Calu3 (cell line): ENCODE measurements at regions not wholly inside any gene's neighbourhood (a gene's known extent, or its start where the extent isn't known, plus 50 kb on each side); places are given as distances from the start of the nearest gene placed in this dataset.

Experiments used
- BruUV-seq: library from RNA; stranded (reverse); fragments of 400-500 nt; replicated peaks from 2 replicates; lab custom pipeline; 2021; lab: Mats Ljungman, UMichigan
- CTCF ChIA-PET: fragments of 300-600 bp; sonication (Branson Sonifier 250); formaldehyde crosslinking; loops from one replicate; lab custom pipeline; 2022; ENCODE audit warnings: antibody characterized with exemption; lab: Charles Lee
- DNase-seq: peaks from one replicate; pipeline ENCODE4 v3.0.0; 2022
- H3K27ac Mint-ChIP-seq: one replicate; pipeline ENCODE4 v1.8.0; 2022; ENCODE audit warnings: mixed read lengths; ENCODE audit not compliant: unreplicated experiment
- H3K27me3 Mint-ChIP-seq: one replicate; pipeline ENCODE4 v1.8.0; 2022; ENCODE audit warnings: mixed read lengths; ENCODE audit not compliant: unreplicated experiment
- H3K36me3 Mint-ChIP-seq: one replicate; pipeline ENCODE4 v1.8.0; 2022; ENCODE audit warnings: mild to moderate bottlenecking, moderate library complexity, mixed read lengths; ENCODE audit not compliant: insufficient read depth, unreplicated experiment
- H3K4me1 Mint-ChIP-seq: one replicate; pipeline ENCODE4 v1.8.0; 2022; ENCODE audit warnings: mild to moderate bottlenecking, low read depth, mixed read lengths; ENCODE audit not compliant: unreplicated experiment
- H3K4me3 Mint-ChIP-seq: one replicate; pipeline ENCODE4 v1.8.0; 2022; ENCODE audit warnings: mild to moderate bottlenecking, low read depth, moderate library complexity, mixed read lengths; ENCODE audit not compliant: unreplicated experiment
- H3K9me3 Mint-ChIP-seq: one replicate; pipeline ENCODE4 v1.8.0; 2022; ENCODE audit warnings: low read depth, mixed read lengths; ENCODE audit not compliant: unreplicated experiment
- intact Hi-C: fragments of 100-400 bp; cut with micrococcal nuclease; formaldehyde crosslinking; loops from one replicate; pipeline ENCODE4 v1.10.0; 2022; ENCODE audit not compliant: unreplicated experiment
- TF ChIP-seq, protein P1 (sequence below): fragments of 200-600 bp; IDR thresholded peaks from one replicate; pipeline ENCODE4 v1.8.0; 2022; ENCODE audit warnings: antibody characterized with exemption; ENCODE audit not compliant: unreplicated experiment

GRCh38 chr1:177392336-177392735 lies 221.6 kb downstream of the BRINP2 start:
- no TSS peak for BruUV-seq
- CTCF ChIA-PET: no interaction called here

GRCh38 chr1:177385760-177386698 lies 215.3 kb downstream of the BRINP2 start:
- Mint-ChIP-seq H3K36me3 (no peaks in the 10 kb centered on the region), H3K9me3 (peaks cover 3% of the 10 kb centered on the region), H3K4me1 (no peaks in the 10 kb centered on the region), H3K27me3 (peaks cover 54% of the 10 kb centered on the region), H3K27ac (no peak overlapping the region), H3K4me3 (no peak overlapping the region)
- BruUV-seq: no TSS peak
- CTCF ChIA-PET: no interaction called here
- DNase-seq: no peak
- intact Hi-C loops: no loop called here
- TF ChIP-seq, protein P1, sequence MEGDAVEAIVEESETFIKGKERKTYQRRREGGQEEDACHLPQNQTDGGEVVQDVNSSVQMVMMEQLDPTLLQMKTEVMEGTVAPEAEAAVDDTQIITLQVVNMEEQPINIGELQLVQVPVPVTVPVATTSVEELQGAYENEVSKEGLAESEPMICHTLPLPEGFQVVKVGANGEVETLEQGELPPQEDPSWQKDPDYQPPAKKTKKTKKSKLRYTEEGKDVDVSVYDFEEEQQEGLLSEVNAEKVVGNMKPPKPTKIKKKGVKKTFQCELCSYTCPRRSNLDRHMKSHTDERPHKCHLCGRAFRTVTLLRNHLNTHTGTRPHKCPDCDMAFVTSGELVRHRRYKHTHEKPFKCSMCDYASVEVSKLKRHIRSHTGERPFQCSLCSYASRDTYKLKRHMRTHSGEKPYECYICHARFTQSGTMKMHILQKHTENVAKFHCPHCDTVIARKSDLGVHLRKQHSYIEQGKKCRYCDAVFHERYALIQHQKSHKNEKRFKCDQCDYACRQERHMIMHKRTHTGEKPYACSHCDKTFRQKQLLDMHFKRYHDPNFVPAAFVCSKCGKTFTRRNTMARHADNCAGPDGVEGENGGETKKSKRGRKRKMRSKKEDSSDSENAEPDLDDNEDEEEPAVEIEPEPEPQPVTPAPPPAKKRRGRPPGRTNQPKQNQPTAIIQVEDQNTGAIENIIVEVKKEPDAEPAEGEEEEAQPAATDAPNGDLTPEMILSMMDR: no peak

More at GRCh38 chr1:177392336-177392735, 221.6 kb downstream of the BRINP2 start:
- intact Hi-C loops: no loop called here
- TF ChIP-seq, protein P1: no peak
- Mint-ChIP-seq H3K27me3 (peaks cover 62% of the 10 kb centered on the region), H3K4me3 (no peak overlapping the region), H3K9me3 (no peaks in the 10 kb centered on the region), H3K4me1 (no peaks in the 10 kb centered on the region), H3K36me3 (no peaks in the 10 kb centered on the region), H3K27ac (no peak overlapping the region)
- DNase-seq: no peak

GRCh38 chr1:177384461-177384860 lies 213.7 kb downstream of the BRINP2 start:
- Mint-ChIP-seq H3K27ac (no peak overlapping the region), H3K27me3 (peaks cover 46% of the 10 kb centered on the region), H3K4me1 (no peaks in the 10 kb centered on the region), H3K9me3 (peaks cover 3% of the 10 kb centered on the region), H3K36me3 (no peaks in the 10 kb centered on the region), H3K4me3 (no peak overlapping the region)
- intact Hi-C loops: no loop called here
- TF ChIP-seq, protein P1: no peak
- CTCF ChIA-PET: no interaction called here
- DNase-seq: no peak
- BruUV-seq: no TSS peak

DNA sequence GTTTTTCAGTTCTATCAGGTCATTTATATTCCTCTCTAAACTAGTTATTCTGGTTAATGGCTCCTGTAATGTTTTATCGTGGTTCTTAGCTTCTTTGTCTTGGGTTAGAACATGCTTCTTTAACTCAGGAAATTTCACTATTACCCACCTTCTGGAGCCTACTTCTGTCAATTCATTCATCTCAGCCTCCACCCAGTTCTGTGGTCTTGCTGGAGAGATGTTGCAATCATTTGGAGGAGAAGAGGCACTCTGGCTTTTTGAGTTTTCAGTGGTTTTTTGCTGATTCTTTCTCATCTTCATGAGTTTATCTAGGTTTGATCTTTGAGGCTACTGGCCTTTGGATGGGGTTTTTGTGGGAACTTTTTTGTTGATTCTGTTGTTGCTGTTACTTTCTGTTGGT lies 213.0 kb downstream of the BRINP2 start:
- no peak overlapping the region for H3K27ac Mint-ChIP-seq
- intact Hi-C loops: no loop called here
- no peak overlapping the region for H3K4me3 Mint-ChIP-seq
- no peaks in the 10 kb centered on the region for H3K36me3 Mint-ChIP-seq
- CTCF ChIA-PET: no interaction called here
- DNase-seq: no peak
- TF ChIP-seq, protein P1: no peak
- H3K27me3 Mint-ChIP-seq: peaks cover 46% of the 10 kb centered on the region
- no TSS peak for BruUV-seq
- no peaks in the 10 kb centered on the region for H3K4me1 Mint-ChIP-seq
- H3K9me3 Mint-ChIP-seq: peaks cover 3% of the 10 kb centered on the region
